ENCODE measurements at regions not wholly inside any gene's neighbourhood (a gene's known extent, or its start where the extent isn't known, plus 50 kb on each side); places are given as distances from the start of the nearest gene placed in this dataset.

DNA sequence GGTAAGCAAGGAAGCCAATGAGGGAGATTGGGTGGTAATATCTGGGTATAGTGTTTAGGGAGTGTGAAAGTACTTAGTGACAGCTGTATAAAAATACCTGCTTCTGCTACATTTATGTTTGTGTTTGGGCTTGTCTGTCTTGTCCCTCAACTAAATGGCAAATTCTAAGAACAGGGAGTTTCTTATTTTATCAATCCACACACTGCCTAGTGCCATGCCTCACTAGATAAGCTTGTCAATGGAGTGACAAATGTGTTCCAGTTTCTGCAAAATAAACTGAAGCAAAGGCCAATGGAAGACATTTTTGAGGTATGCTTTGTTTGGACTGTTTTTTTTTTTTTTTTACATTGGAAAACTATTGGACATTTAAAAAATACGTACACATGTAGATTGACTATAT, 418.0 kb downstream of the SH2D1A start (continued):
- TF ChIP-seq, protein P1, sequence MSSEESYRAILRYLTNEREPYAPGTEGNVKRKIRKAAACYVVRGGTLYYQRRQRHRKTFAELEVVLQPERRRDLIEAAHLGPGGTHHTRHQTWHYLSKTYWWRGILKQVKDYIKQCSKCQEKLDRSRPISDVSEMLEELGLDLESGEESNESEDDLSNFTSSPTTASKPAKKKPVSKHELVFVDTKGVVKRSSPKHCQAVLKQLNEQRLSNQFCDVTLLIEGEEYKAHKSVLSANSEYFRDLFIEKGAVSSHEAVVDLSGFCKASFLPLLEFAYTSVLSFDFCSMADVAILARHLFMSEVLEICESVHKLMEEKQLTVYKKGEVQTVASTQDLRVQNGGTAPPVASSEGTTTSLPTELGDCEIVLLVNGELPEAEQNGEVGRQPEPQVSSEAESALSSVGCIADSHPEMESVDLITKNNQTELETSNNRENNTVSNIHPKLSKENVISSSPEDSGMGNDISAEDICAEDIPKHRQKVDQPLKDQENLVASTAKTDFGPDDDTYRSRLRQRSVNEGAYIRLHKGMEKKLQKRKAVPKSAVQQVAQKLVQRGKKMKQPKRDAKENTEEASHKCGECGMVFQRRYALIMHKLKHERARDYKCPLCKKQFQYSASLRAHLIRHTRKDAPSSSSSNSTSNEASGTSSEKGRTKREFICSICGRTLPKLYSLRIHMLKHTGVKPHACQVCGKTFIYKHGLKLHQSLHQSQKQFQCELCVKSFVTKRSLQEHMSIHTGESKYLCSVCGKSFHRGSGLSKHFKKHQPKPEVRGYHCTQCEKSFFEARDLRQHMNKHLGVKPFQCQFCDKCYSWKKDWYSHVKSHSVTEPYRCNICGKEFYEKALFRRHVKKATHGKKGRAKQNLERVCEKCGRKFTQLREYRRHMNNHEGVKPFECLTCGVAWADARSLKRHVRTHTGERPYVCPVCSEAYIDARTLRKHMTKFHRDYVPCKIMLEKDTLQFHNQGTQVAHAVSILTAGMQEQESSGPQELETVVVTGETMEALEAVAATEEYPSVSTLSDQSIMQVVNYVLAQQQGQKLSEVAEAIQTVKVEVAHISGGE (CRISPR knock-in tag; IDR thresholded peaks at IDR 0.05) = no peak
- no peak for TF ChIP-seq ETV6 (IDR thresholded peaks at IDR 0.05; ENCODE audit: borderline replicate concordance in 1 of 2, low read depth in 2 of 2, low read length in 1 of 2)
- TF ChIP-seq ETV6 (CRISPR knock-in tag; IDR thresholded peaks at IDR 0.05; ENCODE audit: borderline replicate concordance) = no peak
- TF ChIP-seq LARP7 (IDR thresholded peaks at IDR 0.05) = no peak
- TF ChIP-seq, protein P2, sequence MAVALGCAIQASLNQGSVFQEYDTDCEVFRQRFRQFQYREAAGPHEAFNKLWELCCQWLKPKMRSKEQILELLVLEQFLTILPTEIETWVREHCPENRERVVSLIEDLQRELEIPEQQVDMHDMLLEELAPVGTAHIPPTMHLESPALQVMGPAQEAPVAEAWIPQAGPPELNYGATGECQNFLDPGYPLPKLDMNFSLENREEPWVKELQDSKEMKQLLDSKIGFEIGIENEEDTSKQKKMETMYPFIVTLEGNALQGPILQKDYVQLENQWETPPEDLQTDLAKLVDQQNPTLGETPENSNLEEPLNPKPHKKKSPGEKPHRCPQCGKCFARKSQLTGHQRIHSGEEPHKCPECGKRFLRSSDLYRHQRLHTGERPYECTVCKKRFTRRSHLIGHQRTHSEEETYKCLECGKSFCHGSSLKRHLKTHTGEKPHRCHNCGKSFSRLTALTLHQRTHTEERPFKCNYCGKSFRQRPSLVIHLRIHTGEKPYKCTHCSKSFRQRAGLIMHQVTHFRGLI (CRISPR knock-in tag; IDR thresholded peaks at IDR 0.05) = no peak
- no peak for TF ChIP-seq CBX1 (IDR thresholded peaks at IDR 0.05; ENCODE audit: low read depth)
- no peak for TF ChIP-seq ZBTB7A (IDR thresholded peaks at IDR 0.05; ENCODE audit: borderline replicate concordance, control insufficient read depth, low read depth, low read length)
- no peak for TF ChIP-seq MAFK (IDR thresholded peaks at IDR 0.05; ENCODE audit: low read length)
- TF ChIP-seq, protein P3, sequence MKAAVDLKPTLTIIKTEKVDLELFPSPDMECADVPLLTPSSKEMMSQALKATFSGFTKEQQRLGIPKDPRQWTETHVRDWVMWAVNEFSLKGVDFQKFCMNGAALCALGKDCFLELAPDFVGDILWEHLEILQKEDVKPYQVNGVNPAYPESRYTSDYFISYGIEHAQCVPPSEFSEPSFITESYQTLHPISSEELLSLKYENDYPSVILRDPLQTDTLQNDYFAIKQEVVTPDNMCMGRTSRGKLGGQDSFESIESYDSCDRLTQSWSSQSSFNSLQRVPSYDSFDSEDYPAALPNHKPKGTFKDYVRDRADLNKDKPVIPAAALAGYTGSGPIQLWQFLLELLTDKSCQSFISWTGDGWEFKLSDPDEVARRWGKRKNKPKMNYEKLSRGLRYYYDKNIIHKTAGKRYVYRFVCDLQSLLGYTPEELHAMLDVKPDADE (conservative IDR thresholded peaks at IDR 0.05; ENCODE audit: control insufficient read depth, low read depth, low read length) = no peak
- TF ChIP-seq, protein P4, sequence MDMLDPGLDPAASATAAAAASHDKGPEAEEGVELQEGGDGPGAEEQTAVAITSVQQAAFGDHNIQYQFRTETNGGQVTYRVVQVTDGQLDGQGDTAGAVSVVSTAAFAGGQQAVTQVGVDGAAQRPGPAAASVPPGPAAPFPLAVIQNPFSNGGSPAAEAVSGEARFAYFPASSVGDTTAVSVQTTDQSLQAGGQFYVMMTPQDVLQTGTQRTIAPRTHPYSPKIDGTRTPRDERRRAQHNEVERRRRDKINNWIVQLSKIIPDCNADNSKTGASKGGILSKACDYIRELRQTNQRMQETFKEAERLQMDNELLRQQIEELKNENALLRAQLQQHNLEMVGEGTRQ (CRISPR knock-in tag; IDR thresholded peaks at IDR 0.05) = no peak
- TF ChIP-seq, protein P5, sequence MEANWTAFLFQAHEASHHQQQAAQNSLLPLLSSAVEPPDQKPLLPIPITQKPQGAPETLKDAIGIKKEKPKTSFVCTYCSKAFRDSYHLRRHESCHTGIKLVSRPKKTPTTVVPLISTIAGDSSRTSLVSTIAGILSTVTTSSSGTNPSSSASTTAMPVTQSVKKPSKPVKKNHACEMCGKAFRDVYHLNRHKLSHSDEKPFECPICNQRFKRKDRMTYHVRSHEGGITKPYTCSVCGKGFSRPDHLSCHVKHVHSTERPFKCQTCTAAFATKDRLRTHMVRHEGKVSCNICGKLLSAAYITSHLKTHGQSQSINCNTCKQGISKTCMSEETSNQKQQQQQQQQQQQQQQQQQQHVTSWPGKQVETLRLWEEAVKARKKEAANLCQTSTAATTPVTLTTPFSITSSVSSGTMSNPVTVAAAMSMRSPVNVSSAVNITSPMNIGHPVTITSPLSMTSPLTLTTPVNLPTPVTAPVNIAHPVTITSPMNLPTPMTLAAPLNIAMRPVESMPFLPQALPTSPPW (CRISPR knock-in tag; IDR thresholded peaks at IDR 0.05) = no peak
- TF ChIP-seq TBL1XR1 (IDR thresholded peaks at IDR 0.05; ENCODE audit: low read length in 2 of 2) = 0 out of 4 replicates have a peak, but pooled peaks of 1 of the 2 experiments have one; percentile 33
- no peak for TF ChIP-seq KLF1 (tag; IDR thresholded peaks at IDR 0.05)
- TF ChIP-seq TCF3 (CRISPR knock-in tag; IDR thresholded peaks at IDR 0.05) = peak; percentile 90
- TF ChIP-seq TFAM (CRISPR knock-in tag; conservative IDR thresholded peaks at IDR 0.05) = no peak
- no peak for TF ChIP-seq MCM3 (IDR thresholded peaks at IDR 0.05)
- peak in 1 of 2 experiments; percentile 72; a peak in 2 of 4 replicates for TF ChIP-seq HDAC1 (IDR thresholded peaks at IDR 0.05)
- no peak for TF ChIP-seq CSDE1 (IDR thresholded peaks at IDR 0.05)
- TF ChIP-seq NFIX (CRISPR knock-in tag; IDR thresholded peaks at IDR 0.05; ENCODE audit: low read depth) = no peak
- TF ChIP-seq TRIM24 (IDR thresholded peaks at IDR 0.05) = peak; percentile 28 to 62; a peak in 2 of 4 replicates
- 0 out of 2 replicates have a peak, but pooled peaks have one; percentile 49 for TF ChIP-seq SOX6 (IDR thresholded peaks at IDR 0.05)
- peak; percentile 89 for TF ChIP-seq SMARCA4 (IDR thresholded peaks at IDR 0.05)
- TF ChIP-seq BCOR (IDR thresholded peaks at IDR 0.05) = no peak

All from K562 (cell line).